ENCODE measurements at regions not wholly inside any gene's neighbourhood (a gene's known extent, or its start where the extent isn't known, plus 50 kb on each side); places are given as distances from the start of the nearest gene placed in this dataset.
"Not testable (repeated sequence)": the region's sequence is repeated elsewhere in the genome, so short reads cannot be mapped to it uniquely, and the experiment has no call there.

DNA sequence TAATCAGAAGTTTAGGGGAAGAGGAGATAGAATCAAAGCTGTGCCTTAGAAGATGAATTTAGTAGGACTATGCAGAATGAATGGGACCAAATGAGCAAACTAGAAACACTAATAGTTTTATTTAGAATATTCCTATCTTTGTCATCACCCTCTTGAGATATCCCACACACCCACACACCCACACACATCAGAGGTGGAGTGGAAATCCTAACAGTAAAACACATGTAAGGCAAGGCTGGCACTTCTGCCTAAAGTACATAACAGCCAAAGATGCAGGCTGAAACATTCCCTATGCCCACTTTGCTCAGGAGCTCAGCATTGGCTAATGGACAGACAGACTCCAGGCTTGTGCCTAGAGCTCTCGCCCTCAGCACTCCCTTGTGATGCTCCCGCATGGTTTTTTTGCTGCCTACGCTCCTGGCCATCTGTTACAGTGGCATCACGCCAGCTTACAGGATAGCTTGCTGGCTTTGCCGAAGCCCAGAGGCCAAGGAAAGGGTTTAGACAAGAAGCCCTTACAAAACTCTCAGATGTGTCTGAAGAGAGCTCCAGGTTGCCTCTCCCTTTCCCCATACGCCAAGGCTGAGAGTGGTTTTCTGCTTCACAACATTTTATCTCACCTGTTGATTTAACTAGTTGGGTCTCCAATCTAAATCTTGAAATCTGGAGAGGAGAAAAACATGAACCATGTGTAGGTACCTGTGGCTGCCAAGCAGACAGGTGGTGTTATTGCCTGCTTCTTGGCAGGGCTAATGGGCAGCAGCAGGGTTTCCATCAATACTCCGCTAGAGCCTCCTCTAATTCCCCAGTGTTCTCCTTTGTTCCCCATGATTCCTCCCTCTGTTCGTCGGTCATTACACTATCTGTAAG lies 282.6 kb upstream of the ID4 start:
- CTCF ChIA-PET, result no interaction called here
- Mint-ChIP-seq H3K9me3 (peaks cover 11% of the 10 kb centered on the region), H3K27me3 (no peaks in the 10 kb centered on the region), H3K4me1 (no peaks in the 10 kb centered on the region), H3K4me3 (no peak overlapping the region), H3K27ac (no peak overlapping the region), H3K36me3 (no peaks in the 10 kb centered on the region)
- DNase-seq, result no peak

GRCh38 chr6:19557191-19557590 lies 280.0 kb upstream of the ID4 start:
- CTCF ChIA-PET, result no interaction called here
- H3K9me3 Mint-ChIP-seq, result peaks cover 13% of the 10 kb centered on the region
- no peaks in the 10 kb centered on the region for H3K4me1 Mint-ChIP-seq
- no peaks in the 10 kb centered on the region for H3K36me3 Mint-ChIP-seq
- no peak overlapping the region for H3K4me3 Mint-ChIP-seq
- no peaks in the 10 kb centered on the region for H3K27me3 Mint-ChIP-seq
- H3K27ac Mint-ChIP-seq, result no peak overlapping the region
- DNase-seq, result no peak

DNA sequence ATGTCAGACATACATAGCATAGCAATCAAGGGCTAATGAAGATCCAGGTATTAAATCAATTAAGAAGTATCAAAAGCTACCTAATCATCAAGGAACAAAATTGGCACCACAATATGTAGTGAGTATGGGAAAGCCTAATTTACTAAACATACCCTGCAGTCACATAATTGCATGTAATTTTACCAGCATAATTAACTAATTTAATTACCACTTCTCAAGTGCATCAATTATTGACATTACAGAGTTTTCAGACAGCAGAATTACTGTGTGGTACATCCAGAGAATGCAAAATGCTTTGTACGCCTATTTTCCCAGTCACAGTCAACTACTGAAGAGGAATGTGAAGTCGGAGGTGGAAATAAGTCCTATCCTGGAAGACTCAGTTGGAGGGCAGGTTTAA lies 279.0 kb upstream of the ID4 start:
- Mint-ChIP-seq H3K4me1 (no peaks in the 10 kb centered on the region), H3K4me3 (no peak overlapping the region)
- CTCF ChIA-PET, result no interaction called here

DNA sequence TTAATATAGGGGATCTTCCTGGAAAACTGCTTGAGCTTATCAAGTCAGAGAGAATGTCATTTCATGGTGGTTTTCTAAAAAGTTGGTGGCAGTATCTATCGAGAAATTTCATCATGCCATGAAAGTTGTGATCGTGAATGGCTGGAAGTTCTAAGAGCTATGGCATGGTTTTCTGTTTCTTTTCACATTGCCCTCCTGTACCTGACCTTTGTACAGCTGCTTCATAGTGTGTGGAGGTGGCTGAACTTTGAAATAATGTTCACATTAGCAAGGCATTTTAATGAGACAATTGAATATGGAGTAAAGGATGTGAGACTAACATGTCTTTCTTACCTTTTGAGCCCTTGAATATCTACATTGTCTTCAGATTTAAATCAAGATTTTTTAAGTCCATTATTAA lies 278.2 kb upstream of the ID4 start:
- CTCF ChIA-PET, result no interaction called here
- no peak for DNase-seq
- Mint-ChIP-seq H3K4me1 (no peaks in the 10 kb centered on the region), H3K4me3 (no peak overlapping the region), H3K36me3 (no peaks in the 10 kb centered on the region), H3K9me3 (peaks cover 11% of the 10 kb centered on the region), H3K27ac (no peak overlapping the region), H3K27me3 (no peaks in the 10 kb centered on the region)

More for the DNA sequence above, 279.0 kb upstream of the ID4 start:
- Mint-ChIP-seq H3K27ac (no peak overlapping the region), H3K9me3 (peaks cover 11% of the 10 kb centered on the region), H3K27me3 (no peaks in the 10 kb centered on the region), H3K36me3 (no peaks in the 10 kb centered on the region)
- DNase-seq, result no peak

- Mint-ChIP-seq H3K27ac (no peak overlapping the region), H3K4me1 (no peaks in the 10 kb centered on the region), H3K36me3 (no peaks in the 10 kb centered on the region), H3K4me3 (no peak overlapping the region), H3K9me3 (peaks cover 4% of the 10 kb centered on the region), H3K27me3 (no peaks in the 10 kb centered on the region)
- CTCF ChIA-PET, result no interaction called here
- no peak for DNase-seq
Observed at GRCh38 chr6:19562468-19562867, 274.7 kb upstream of the ID4 start.

DNA sequence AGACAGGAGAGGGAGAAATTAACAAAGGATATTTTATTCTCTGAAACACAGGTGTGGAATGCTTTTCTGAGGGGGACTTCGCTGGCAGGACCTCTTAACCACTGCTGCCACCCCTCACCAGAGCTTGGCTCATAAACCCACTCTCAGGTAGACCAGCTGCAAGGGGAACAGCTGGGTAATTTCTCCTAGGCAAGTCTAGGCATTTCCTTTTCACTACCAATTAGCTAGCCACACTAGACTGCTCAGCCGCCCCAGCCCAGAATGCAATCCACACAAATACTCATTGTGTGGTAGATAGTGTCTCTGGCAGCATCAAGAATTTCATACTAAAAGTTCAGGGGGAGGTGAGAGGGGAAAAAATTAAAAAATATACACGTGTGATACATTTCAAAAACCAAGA lies 267.6 kb upstream of the ID4 start:
- Mint-ChIP-seq H3K4me3 (no peak overlapping the region), H3K27ac (no peak overlapping the region), H3K4me1 (no peaks in the 10 kb centered on the region), H3K27me3 (no peaks in the 10 kb centered on the region), H3K9me3 (peaks cover 4% of the 10 kb centered on the region), H3K36me3 (no peaks in the 10 kb centered on the region)
- no peak for DNase-seq
- CTCF ChIA-PET, result no interaction called here

DNA sequence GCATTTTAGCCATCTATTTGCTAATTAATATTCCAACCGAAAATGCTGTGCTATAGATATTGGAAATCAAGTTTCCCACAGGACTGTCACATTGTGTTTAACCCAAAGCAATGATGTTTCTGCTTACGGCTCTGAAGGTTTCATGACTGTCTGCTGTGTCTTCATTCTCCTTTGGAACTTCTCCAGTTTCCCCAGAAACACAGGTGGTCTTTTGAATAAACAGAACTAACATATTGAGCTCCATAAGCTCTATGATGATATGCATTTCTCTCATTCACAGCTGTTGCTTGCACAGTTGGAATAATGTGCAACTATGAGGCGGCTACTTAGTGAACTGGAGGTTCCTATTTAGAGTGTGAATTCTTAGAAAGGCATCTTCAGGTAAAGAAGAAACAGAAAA lies 266.0 kb upstream of the ID4 start:
- Mint-ChIP-seq H3K9me3 (peaks cover 3% of the 10 kb centered on the region), H3K36me3 (no peaks in the 10 kb centered on the region), H3K27ac (no peak overlapping the region), H3K4me3 (no peak overlapping the region), H3K4me1 (no peaks in the 10 kb centered on the region), H3K27me3 (no peaks in the 10 kb centered on the region)
- DNase-seq, result no peak
- CTCF ChIA-PET, result no interaction called here

GRCh38 chr6:19578481-19578880 lies 258.7 kb upstream of the ID4 start:
- DNase-seq, result no peak
- CTCF ChIA-PET, result no interaction called here
- H3K36me3 Mint-ChIP-seq, result no peaks in the 10 kb centered on the region
- H3K9me3 Mint-ChIP-seq, result peaks cover 14% of the 10 kb centered on the region
- H3K4me1 Mint-ChIP-seq, result no peaks in the 10 kb centered on the region
- no peak overlapping the region for H3K27ac Mint-ChIP-seq
- no peaks in the 10 kb centered on the region for H3K27me3 Mint-ChIP-seq
- H3K4me3 Mint-ChIP-seq, result no peak overlapping the region

- H3K36me3 Mint-ChIP-seq, H3K4me1 Mint-ChIP-seq, H3K27ac Mint-ChIP-seq, CTCF ChIA-PET, H3K27me3 Mint-ChIP-seq, DNase-seq, H3K9me3 Mint-ChIP-seq, H3K4me3 Mint-ChIP-seq: not testable (repeated sequence)
Observed at GRCh38 chr6:19584207-19584606, 253.0 kb upstream of the ID4 start.

DNA sequence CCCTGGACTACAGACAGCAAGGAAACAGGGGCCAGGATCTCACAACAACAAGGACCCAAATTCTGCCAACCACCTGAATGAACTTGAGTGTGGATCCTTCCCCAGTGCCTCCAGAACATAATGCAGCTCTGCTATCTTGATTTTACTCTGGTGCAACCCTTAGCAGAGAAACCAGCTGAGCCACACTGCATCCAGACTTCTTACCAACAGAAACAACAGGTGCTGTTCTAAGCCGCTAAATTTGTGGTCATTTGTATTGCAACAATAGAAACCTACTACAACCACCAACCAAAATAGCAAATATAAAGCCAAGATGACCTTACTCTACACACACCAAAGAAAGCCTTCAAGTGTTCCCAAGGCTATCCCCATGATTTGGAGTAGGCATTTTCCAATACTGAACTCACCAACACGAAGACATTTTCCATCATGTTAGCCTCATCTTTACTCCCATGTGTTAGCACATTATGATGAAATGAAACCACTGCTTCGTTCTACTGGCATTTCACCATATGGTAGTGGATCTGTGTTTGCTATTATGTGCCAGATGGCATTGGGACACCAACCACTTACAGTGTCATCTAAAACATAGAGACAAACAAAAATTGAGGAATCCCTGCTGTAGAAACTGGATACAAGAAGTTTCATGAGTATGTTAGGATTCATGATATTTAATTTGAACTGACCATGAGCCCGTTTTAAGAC lies 249.8 kb upstream of the ID4 start:
- no peak overlapping the region for H3K4me3 Mint-ChIP-seq
- no peaks in the 10 kb centered on the region for H3K27me3 Mint-ChIP-seq
- H3K4me1 Mint-ChIP-seq, result no peaks in the 10 kb centered on the region
- H3K9me3 Mint-ChIP-seq, result peaks cover 4% of the 10 kb centered on the region
- CTCF ChIA-PET, result no interaction called here
- H3K27ac Mint-ChIP-seq, result no peak overlapping the region
- no peaks in the 10 kb centered on the region for H3K36me3 Mint-ChIP-seq
- DNase-seq, result no peak

- Mint-ChIP-seq H3K4me3 (no peak overlapping the region), H3K27ac (no peak overlapping the region), H3K27me3 (no peaks in the 10 kb centered on the region), H3K4me1 (no peaks in the 10 kb centered on the region), H3K9me3 (peaks cover 2% of the 10 kb centered on the region), H3K36me3 (no peaks in the 10 kb centered on the region)
- CTCF ChIA-PET, result no interaction called here
- no peak for DNase-seq
Observed at GRCh38 chr6:19590501-19591131, 246.6 kb upstream of the ID4 start.

DNA sequence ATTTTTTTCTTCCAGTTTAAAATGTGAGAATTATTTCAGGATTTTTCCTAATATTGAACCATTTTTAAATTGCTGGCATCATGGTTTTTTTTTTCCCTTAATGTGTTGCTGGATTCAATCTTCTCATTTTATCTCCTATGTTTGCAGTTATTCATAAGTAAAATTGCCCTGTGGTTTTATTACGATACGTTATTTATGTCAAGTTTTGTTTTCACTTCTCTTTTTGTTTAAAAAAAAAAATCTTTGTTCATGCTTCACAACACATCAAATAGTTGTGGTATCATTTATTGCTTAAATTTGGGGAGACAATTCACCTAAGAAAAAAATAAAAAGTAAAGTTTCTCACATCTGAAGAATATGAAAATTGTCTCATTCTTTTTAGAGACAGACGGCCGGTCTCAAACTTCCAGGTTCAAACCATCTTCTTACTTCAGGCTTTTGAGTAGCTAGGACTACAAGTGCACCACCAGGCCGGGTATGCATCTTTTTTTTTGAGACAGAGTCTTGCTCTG lies 239.3 kb upstream of the ID4 start:
- Mint-ChIP-seq H3K4me1 (no peaks in the 10 kb centered on the region), H3K27ac (no peak overlapping the region), H3K4me3 (no peak overlapping the region), H3K27me3 (no peaks in the 10 kb centered on the region), H3K36me3 (no peaks in the 10 kb centered on the region), H3K9me3 (no peaks in the 10 kb centered on the region)
- CTCF ChIA-PET, result no interaction called here
- DNase-seq, result no peak

- Mint-ChIP-seq H3K4me1 (no peaks in the 10 kb centered on the region), H3K27ac (no peak overlapping the region), H3K27me3 (no peaks in the 10 kb centered on the region), H3K36me3 (no peaks in the 10 kb centered on the region), H3K9me3 (no peaks in the 10 kb centered on the region), H3K4me3 (no peak overlapping the region)
- CTCF ChIA-PET, result no interaction called here
- no peak for DNase-seq
Observed at GRCh38 chr6:19599796-19600464, 237.2 kb upstream of the ID4 start.

GRCh38 chr6:19602434-19603013 lies 234.6 kb upstream of the ID4 start:
- Mint-ChIP-seq H3K36me3 (no peaks in the 10 kb centered on the region), H3K27me3 (no peaks in the 10 kb centered on the region), H3K27ac (no peak overlapping the region), H3K9me3 (no peaks in the 10 kb centered on the region), H3K4me1 (no peaks in the 10 kb centered on the region), H3K4me3 (no peak overlapping the region)
- no peak for DNase-seq
- CTCF ChIA-PET, result no interaction called here
